ENCODE measurements at regions not wholly inside any gene's neighbourhood (a gene's known extent, or its start where the extent isn't known, plus 50 kb on each side); places are given as distances from the start of the nearest gene placed in this dataset.
A peak's percentile ranks its signal among the peaks of the same experiment; 100 is the strongest.

GRCh38 chr3:110815008-110815583 is 256.5 kb upstream of the NECTIN3 start:
- H3K9ac ChIP-seq (ENCODE audit: control insufficient read depth, insufficient read depth, low read length) = no peak overlapping the region
- H2AFZ ChIP-seq (ENCODE audit: control insufficient read depth, low read depth, low read length) = no peak overlapping the region
- intact Hi-C loops (cut with micrococcal nuclease; ENCODE audit: unreplicated experiment) = no loop called here
- ChIA-PET RAD21 (ENCODE audit: unreplicated experiment) (no interaction called here), SMC1A (ENCODE audit: uncharacterized antibody, unreplicated experiment) (interaction anchor here (0.6 kb wide), 1 partner anchor 65 kb away, joined by 3 read pairs; no protein-coding TSS in a partner anchor), CTCF (no interaction called here), POLR2A (no interaction called here)
- H3K4me1 ChIP-seq (ENCODE audit: control insufficient read depth, insufficient read depth, low read length) = no peaks in the 10 kb centered on the region
- H3K27me3 ChIP-seq (replicated peaks in 1 of 2; ENCODE audit: control insufficient read depth in 2 of 2, insufficient read depth in 2 of 2, low read length in 1 of 2) = no peaks in the 10 kb centered on the region; a peak in 1 of 4 replicates
- TF ChIP-seq DPF2 (IDR thresholded peaks at IDR 0.05) (no peak), POU2F2 (IDR thresholded peaks at IDR 0.05; ENCODE audit: borderline replicate concordance, low read depth, low read length) (no peak), BMI1 (IDR thresholded peaks at IDR 0.05; ENCODE audit: borderline replicate concordance) (no peak), CBX5 (IDR thresholded peaks at IDR 0.05; ENCODE audit: low read depth) (no peak), ZNF24 (IDR thresholded peaks at IDR 0.05) (no peak), RB1 (IDR thresholded peaks at IDR 0.05; ENCODE audit: borderline replicate concordance) (no peak)
- BruUV-seq (replicated peaks) = no TSS peak
- no peaks in the 10 kb centered on the region for H3K79me2 ChIP-seq (ENCODE audit: control insufficient read depth, insufficient read depth, low read length)
- H3K4me3 ChIP-seq = no peak overlapping the region
- no peak for ATAC-seq
- WGBS (ENCODE audit: insufficient coverage, insufficient replicate concordance, low lambda C conversion rate, missing lambda C conversion rate) = 23% methylated on average over 1 of the region's 1 CpG
- H3K4me2 ChIP-seq (ENCODE audit: control insufficient read depth, insufficient read depth) = no peak overlapping the region
- no peaks in the 10 kb centered on the region for H3K36me3 ChIP-seq (ENCODE audit: control insufficient read depth in 2 of 2, insufficient read depth in 2 of 2, low read length in 1 of 2)
- DNase-seq (ENCODE audit: low read depth, low spot score) = no peak
- no peaks in the 10 kb centered on the region for H3K9me3 ChIP-seq (replicated peaks; ENCODE audit: control insufficient read depth, insufficient read depth, low read length)
- in situ Hi-C loops (cut with MboI) = no loop called here
- no peak for FAIRE-seq
- H4K20me1 ChIP-seq (ENCODE audit: control insufficient read depth, insufficient read depth) = no peaks in the 10 kb centered on the region
- H3K27ac ChIP-seq (ENCODE audit: control insufficient read depth, insufficient read depth) = no peak overlapping the region

GRCh38 chr3:110816008-110816407 is 255.6 kb upstream of the NECTIN3 start:
- no peak for DNase-seq (ENCODE audit: low read depth, low spot score)
- Histone ChIP-seq H2AFZ (ENCODE audit: control insufficient read depth, low read depth, low read length) (no peak overlapping the region), H3K36me3 (ENCODE audit: control insufficient read depth in 2 of 2, insufficient read depth in 2 of 2, low read length in 1 of 2) (no peaks in the 10 kb centered on the region), H3K27me3 (replicated peaks in 1 of 2; ENCODE audit: control insufficient read depth in 2 of 2, insufficient read depth in 2 of 2, low read length in 1 of 2) (no peaks in the 10 kb centered on the region; a peak in 1 of 4 replicates), H3K4me1 (ENCODE audit: control insufficient read depth, insufficient read depth, low read length) (no peaks in the 10 kb centered on the region), H3K79me2 (ENCODE audit: control insufficient read depth, insufficient read depth, low read length) (no peaks in the 10 kb centered on the region), H3K27ac (ENCODE audit: control insufficient read depth, insufficient read depth) (no peak overlapping the region), H3K4me3 (no peak overlapping the region), H3K9ac (ENCODE audit: control insufficient read depth, insufficient read depth, low read length) (no peak overlapping the region), H3K4me2 (ENCODE audit: control insufficient read depth, insufficient read depth) (no peak overlapping the region), H3K9me3 (replicated peaks; ENCODE audit: control insufficient read depth, insufficient read depth, low read length) (no peaks in the 10 kb centered on the region), H4K20me1 (ENCODE audit: control insufficient read depth, insufficient read depth) (no peaks in the 10 kb centered on the region)
- ATAC-seq = peak; percentile 43; the same call in 1 of the 3 replicates
- in situ Hi-C loops (cut with MboI) (no loop called here), intact Hi-C loops (cut with micrococcal nuclease; ENCODE audit: unreplicated experiment) (no loop called here)
- FAIRE-seq = no peak
- BruUV-seq (replicated peaks) = no TSS peak
- SMC1A ChIA-PET (ENCODE audit: uncharacterized antibody, unreplicated experiment) = no interaction called here
- POLR2A ChIA-PET = no interaction called here
- RAD21 ChIA-PET (ENCODE audit: unreplicated experiment) = no interaction called here
- 0% methylated on average over 1 of the region's 1 CpG for WGBS (ENCODE audit: insufficient coverage, insufficient replicate concordance, low lambda C conversion rate, missing lambda C conversion rate)
- CTCF ChIA-PET = interaction anchor here (0.6 kb wide), 1 partner anchor 1563 kb away, joined by 3 read pairs; no protein-coding TSS in a partner anchor
- TF ChIP-seq ZNF592 (IDR thresholded peaks at IDR 0.05) = no peak
- no peak for TF ChIP-seq NBN (IDR thresholded peaks at IDR 0.05)
- no peak for TF ChIP-seq TARDBP (IDR thresholded peaks at IDR 0.05; ENCODE audit: borderline replicate concordance)
- TF ChIP-seq ESRRA (IDR thresholded peaks at IDR 0.05; ENCODE audit: low read length) = no peak
- no peak for TF ChIP-seq GABPA (IDR thresholded peaks at IDR 0.05; ENCODE audit: low read depth)
- TF ChIP-seq CHD4 (IDR thresholded peaks at IDR 0.05) = no peak
- no peak for TF ChIP-seq BCL3 (IDR thresholded peaks at IDR 0.05; ENCODE audit: borderline replicate concordance, insufficient read depth, low read depth, low read length, poor library complexity, severe bottlenecking)
- TF ChIP-seq YY1 (IDR thresholded peaks at IDR 0.05; ENCODE audit: low read depth, low read length) = no peak

Measured in GM12878 (cell line).